ENCODE measurements at regions not wholly inside any gene's neighbourhood (a gene's known extent, or its start where the extent isn't known, plus 50 kb on each side); places are given as distances from the start of the nearest gene placed in this dataset.

GRCh38 chr7:22554184-22554583, 54.2 kb upstream of the STEAP1B start (continued):
- TF ChIP-seq POU5F1 (IDR thresholded peaks at IDR 0.05; ENCODE audit: low read depth, low read length), result no peak
- TF ChIP-seq SP4 (IDR thresholded peaks at IDR 0.05; ENCODE audit: low read length), result no peak
